Nephron progenitor cell (in vitro differentiated cells): ENCODE measurements at regions not wholly inside any gene's neighbourhood (a gene's known extent, or its start where the extent isn't known, plus 50 kb on each side); places are given as distances from the start of the nearest gene placed in this dataset.

ENCODE experiments used
- DNase-seq: peaks from one replicate; pipeline ENCODE4 v3.0.0; 2021
- H3K27ac Mint-ChIP-seq: 2 replicates; pipeline ENCODE4 v1.8.0; 2021; ENCODE audit warnings: mild to moderate bottlenecking, moderate library complexity, mixed read lengths
- H3K27me3 Mint-ChIP-seq: 2 replicates; pipeline ENCODE4 v1.8.0; 2021; ENCODE audit warnings: mild to moderate bottlenecking, low read depth, mixed read lengths; ENCODE audit not compliant: poor library complexity
- H3K36me3 Mint-ChIP-seq: 2 replicates; pipeline ENCODE4 v1.8.0; 2021; ENCODE audit warnings: low read depth, mixed read lengths
- H3K4me1 Mint-ChIP-seq: 2 replicates; pipeline ENCODE4 v1.8.0; 2021; ENCODE audit warnings: mixed read lengths
- H3K4me3 Mint-ChIP-seq: 2 replicates; pipeline ENCODE4 v1.8.0; 2021; ENCODE audit warnings: mild to moderate bottlenecking, moderate library complexity, mixed read lengths
- H3K9me3 Mint-ChIP-seq: 2 replicates; pipeline ENCODE4 v1.8.0; 2021; ENCODE audit warnings: mild to moderate bottlenecking, moderate library complexity, mixed read lengths
- CTCF ChIP-seq: fragments of 200-600 bp; sonication (generic); IDR thresholded peaks from 2 replicates; pipeline ENCODE4 v1.5.0; 2021; ENCODE audit warnings: antibody characterized with exemption

GRCh38 chr1:62928885-62929284, 145.0 kb downstream of the ATG4C start:
- H3K36me3 Mint-ChIP-seq, result no peaks in the 10 kb centered on the region

GRCh38 chr1:62937634-62938296, 153.8 kb downstream of the ATG4C start:
- Mint-ChIP-seq H3K27me3 (peaks cover 19% of the 10 kb centered on the region), H3K36me3 (no peaks in the 10 kb centered on the region), H3K4me3 (no peak overlapping the region), H3K27ac (no peak overlapping the region), H3K4me1 (no peaks in the 10 kb centered on the region), H3K9me3 (no peaks in the 10 kb centered on the region)
- no peak for DNase-seq
- no peak for TF ChIP-seq CTCF

More at GRCh38 chr1:62928885-62929284, 145.0 kb downstream of the ATG4C start:
- no peak for DNase-seq
- no peak overlapping the region for H3K4me3 Mint-ChIP-seq
- H3K27ac Mint-ChIP-seq, result no peak overlapping the region
- TF ChIP-seq CTCF, result no peak
- peaks cover 6% of the 10 kb centered on the region for H3K27me3 Mint-ChIP-seq
- peaks cover 10% of the 10 kb centered on the region for H3K4me1 Mint-ChIP-seq
- H3K9me3 Mint-ChIP-seq, result no peaks in the 10 kb centered on the region

- TF ChIP-seq CTCF, result no peak
- Mint-ChIP-seq H3K4me3 (no peak overlapping the region), H3K9me3 (no peaks in the 10 kb centered on the region), H3K36me3 (no peaks in the 10 kb centered on the region), H3K27me3 (peaks cover 18% of the 10 kb centered on the region), H3K27ac (no peak overlapping the region), H3K4me1 (no peaks in the 10 kb centered on the region)
- DNase-seq, result no peak
Observed at GRCh38 chr1:62941780-62942179, 157.8 kb downstream of the ATG4C start.

GRCh38 chr1:62946511-62946910, 162.6 kb downstream of the ATG4C start:
- TF ChIP-seq CTCF, result no peak
- Mint-ChIP-seq H3K27me3 (peaks cover 15% of the 10 kb centered on the region), H3K27ac (no peak overlapping the region), H3K4me3 (no peak overlapping the region), H3K36me3 (no peaks in the 10 kb centered on the region), H3K4me1 (no peaks in the 10 kb centered on the region), H3K9me3 (no peaks in the 10 kb centered on the region)
- no peak for DNase-seq

- no peaks in the 10 kb centered on the region for H3K9me3 Mint-ChIP-seq
- H3K36me3 Mint-ChIP-seq, result no peaks in the 10 kb centered on the region
- DNase-seq, result no peak
- H3K27ac Mint-ChIP-seq, result no peak overlapping the region
- no peak for TF ChIP-seq CTCF
- H3K27me3 Mint-ChIP-seq, result peaks cover 10% of the 10 kb centered on the region
- no peak overlapping the region for H3K4me3 Mint-ChIP-seq
- H3K4me1 Mint-ChIP-seq, result peaks cover 18% of the 10 kb centered on the region
Observed at GRCh38 chr1:62951428-62951827, 167.5 kb downstream of the ATG4C start.

- H3K4me3 Mint-ChIP-seq, result no peak overlapping the region
- H3K9me3 Mint-ChIP-seq, result no peaks in the 10 kb centered on the region
- no peaks in the 10 kb centered on the region for H3K36me3 Mint-ChIP-seq
- peaks cover 18% of the 10 kb centered on the region for H3K4me1 Mint-ChIP-seq
- no peak for DNase-seq
- no peak for TF ChIP-seq CTCF
- no peak overlapping the region for H3K27ac Mint-ChIP-seq
- H3K27me3 Mint-ChIP-seq, result peaks cover 10% of the 10 kb centered on the region
Observed at GRCh38 chr1:62952596-62952995, 168.7 kb downstream of the ATG4C start.
